ENCODE measurements at regions not wholly inside any gene's neighbourhood (a gene's known extent, or its start where the extent isn't known, plus 50 kb on each side); places are given as distances from the start of the nearest gene placed in this dataset.

GRCh38 chr5:147112899-147113298, 121.9 kb upstream of the STK32A start:
- no peak for TF ChIP-seq POLR2A (IDR thresholded peaks at IDR 0.05)
- TF ChIP-seq EP300 (IDR thresholded peaks at IDR 0.05), result no peak
- TF ChIP-seq CTCF (IDR thresholded peaks at IDR 0.05), result no peak

Data from stomach (tissue), 4 donors.